Mesothelial cell of epicardium (in vitro differentiated cells): ENCODE measurements at regions not wholly inside any gene's neighbourhood (a gene's known extent, or its start where the extent isn't known, plus 50 kb on each side); places are given as distances from the start of the nearest gene placed in this dataset.

ENCODE experiments used
- DNase-seq, 2 experiments: peaks; one replicate each; pipeline ENCODE4 v3.0.0; 2021; ENCODE audit warnings: low spot score in 2 of 2; ENCODE audit not compliant: unreplicated experiment in 2 of 2
- H3K27ac Mint-ChIP-seq: 2 replicates; pipeline ENCODE4 v1.8.0; 2021; ENCODE audit warnings: mixed read lengths
- H3K27me3 Mint-ChIP-seq: 2 replicates; pipeline ENCODE4 v1.8.0; 2021; ENCODE audit warnings: low read depth, mixed read lengths
- H3K36me3 Mint-ChIP-seq: 2 replicates; pipeline ENCODE4 v1.8.0; 2021; ENCODE audit warnings: mixed read lengths
- H3K4me1 Mint-ChIP-seq: 2 replicates; pipeline ENCODE4 v1.8.0; 2021; ENCODE audit warnings: mixed read lengths
- H3K4me3 Mint-ChIP-seq: 2 replicates; pipeline ENCODE4 v1.8.0; 2021; ENCODE audit warnings: mild to moderate bottlenecking, moderate library complexity, mixed read lengths
- H3K9me3 Mint-ChIP-seq: 2 replicates; pipeline ENCODE4 v1.8.0; 2021; ENCODE audit warnings: mixed read lengths
- TF ChIP-seq, protein P1 (sequence below): fragments of 200-600 bp; sonication (generic); IDR thresholded peaks from one replicate; pipeline ENCODE4 v1.5.0; 2021; ENCODE audit warnings: antibody characterized with exemption; ENCODE audit not compliant: unreplicated experiment

DNA sequence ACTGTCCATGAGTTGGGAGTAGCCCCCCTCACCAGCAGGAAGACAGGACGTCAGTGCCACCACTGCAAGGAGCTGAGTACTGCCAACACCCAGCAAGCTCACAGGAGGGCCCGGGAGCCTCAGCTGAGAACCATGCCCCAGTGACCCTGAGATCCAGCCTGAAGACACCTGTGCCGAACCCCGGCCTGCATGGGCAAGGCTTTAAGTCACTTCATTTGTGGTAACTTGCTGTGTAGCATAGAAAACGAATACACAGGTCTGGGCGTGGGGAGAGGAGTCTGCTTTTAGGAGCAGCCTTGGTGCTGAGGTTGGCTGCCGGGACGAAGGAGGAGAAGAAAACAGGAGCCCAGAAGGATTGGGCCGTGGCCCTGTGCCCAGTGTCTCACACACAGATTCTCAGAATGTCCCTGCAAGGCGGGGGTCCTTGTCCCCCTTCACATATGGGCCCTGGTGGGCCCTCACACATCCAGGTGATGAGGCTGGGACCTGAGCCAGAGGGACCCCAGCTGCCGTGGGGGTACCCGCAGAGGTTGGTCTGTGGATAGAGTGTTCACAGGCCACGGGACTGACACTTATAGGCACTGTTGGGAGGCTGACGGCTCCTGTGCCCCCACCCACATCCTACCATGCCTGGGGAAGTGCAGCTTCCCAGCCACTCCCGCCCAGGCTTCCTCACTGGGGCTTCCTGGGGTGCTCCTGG is 85.3 kb downstream of the PLXNA1 start:
- no peak overlapping the region for H3K27ac Mint-ChIP-seq

DNA sequence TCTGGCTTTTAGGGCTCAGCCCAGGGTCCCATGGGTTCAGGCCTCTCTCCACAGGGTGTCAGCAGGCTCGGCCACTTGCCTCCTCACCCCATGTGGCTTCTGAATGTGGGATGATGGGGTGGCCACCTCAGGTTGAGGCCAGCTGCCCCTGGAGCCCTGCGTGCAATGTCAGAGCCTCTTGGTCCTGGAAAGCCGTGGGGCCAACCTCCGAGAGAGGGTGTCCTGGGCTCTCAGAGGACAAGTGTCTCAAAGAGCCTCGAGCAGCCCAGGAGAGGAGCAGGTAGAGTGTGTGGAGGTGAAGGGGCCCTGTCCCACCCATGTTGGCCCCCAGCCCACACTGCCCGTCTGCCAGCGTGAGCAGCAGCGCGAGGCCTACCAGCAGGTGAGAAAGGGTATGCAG is 86.0 kb downstream of the PLXNA1 start:
- Mint-ChIP-seq H3K27ac (no peak overlapping the region), H3K4me1 (peaks cover 13% of the 10 kb centered on the region), H3K36me3 (no peaks in the 10 kb centered on the region), H3K9me3 (no peaks in the 10 kb centered on the region), H3K27me3 (peaks cover 25% of the 10 kb centered on the region), H3K4me3 (no peak overlapping the region)
- TF ChIP-seq, protein P1, sequence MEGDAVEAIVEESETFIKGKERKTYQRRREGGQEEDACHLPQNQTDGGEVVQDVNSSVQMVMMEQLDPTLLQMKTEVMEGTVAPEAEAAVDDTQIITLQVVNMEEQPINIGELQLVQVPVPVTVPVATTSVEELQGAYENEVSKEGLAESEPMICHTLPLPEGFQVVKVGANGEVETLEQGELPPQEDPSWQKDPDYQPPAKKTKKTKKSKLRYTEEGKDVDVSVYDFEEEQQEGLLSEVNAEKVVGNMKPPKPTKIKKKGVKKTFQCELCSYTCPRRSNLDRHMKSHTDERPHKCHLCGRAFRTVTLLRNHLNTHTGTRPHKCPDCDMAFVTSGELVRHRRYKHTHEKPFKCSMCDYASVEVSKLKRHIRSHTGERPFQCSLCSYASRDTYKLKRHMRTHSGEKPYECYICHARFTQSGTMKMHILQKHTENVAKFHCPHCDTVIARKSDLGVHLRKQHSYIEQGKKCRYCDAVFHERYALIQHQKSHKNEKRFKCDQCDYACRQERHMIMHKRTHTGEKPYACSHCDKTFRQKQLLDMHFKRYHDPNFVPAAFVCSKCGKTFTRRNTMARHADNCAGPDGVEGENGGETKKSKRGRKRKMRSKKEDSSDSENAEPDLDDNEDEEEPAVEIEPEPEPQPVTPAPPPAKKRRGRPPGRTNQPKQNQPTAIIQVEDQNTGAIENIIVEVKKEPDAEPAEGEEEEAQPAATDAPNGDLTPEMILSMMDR = no peak
- DNase-seq = no peak

More for the DNA sequence above, 85.3 kb downstream of the PLXNA1 start:
- no peak for DNase-seq
- no peak overlapping the region for H3K4me3 Mint-ChIP-seq
- TF ChIP-seq, protein P1 = no peak
- no peaks in the 10 kb centered on the region for H3K36me3 Mint-ChIP-seq
- H3K4me1 Mint-ChIP-seq = peaks cover 7% of the 10 kb centered on the region
- H3K27me3 Mint-ChIP-seq = peaks cover 25% of the 10 kb centered on the region
- H3K9me3 Mint-ChIP-seq = no peaks in the 10 kb centered on the region

DNA sequence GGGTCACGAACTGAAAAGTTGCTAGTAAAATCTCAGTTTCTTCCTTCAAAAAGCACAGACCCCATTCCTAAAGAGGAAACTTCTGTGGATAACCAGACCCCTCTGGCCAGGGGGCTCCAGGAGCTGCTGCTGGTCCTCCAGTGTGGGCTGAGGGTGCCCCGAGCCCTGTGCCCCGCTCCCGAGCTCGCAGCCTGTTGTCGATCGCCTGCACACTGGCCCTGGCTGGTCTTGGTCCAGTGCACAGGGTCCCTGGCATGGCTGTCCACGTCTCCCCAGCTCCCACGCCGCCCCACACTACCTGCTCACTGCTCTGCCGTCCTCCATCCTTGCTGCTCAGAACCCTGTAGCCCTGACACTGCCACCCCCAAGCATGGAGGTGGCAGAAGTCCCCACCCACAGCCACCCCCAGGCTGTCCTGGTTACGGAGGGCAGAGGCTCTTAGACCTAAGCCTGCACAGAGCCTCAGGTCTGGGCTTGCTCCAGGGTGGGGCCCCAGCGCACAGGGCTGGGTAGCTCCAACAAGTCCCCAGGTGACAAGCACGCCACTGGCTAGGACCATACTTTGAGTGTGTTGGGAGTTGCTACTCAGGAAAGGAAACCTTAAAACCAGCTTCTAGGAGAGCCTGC is 87.0 kb downstream of the PLXNA1 start:
- H3K27me3 Mint-ChIP-seq = peaks cover 25% of the 10 kb centered on the region
- H3K4me1 Mint-ChIP-seq = peaks cover 23% of the 10 kb centered on the region
- no peaks in the 10 kb centered on the region for H3K36me3 Mint-ChIP-seq
- no peak for DNase-seq
- no peak overlapping the region for H3K27ac Mint-ChIP-seq
- no peaks in the 10 kb centered on the region for H3K9me3 Mint-ChIP-seq
- TF ChIP-seq, protein P1 = no peak
- no peak overlapping the region for H3K4me3 Mint-ChIP-seq

DNA sequence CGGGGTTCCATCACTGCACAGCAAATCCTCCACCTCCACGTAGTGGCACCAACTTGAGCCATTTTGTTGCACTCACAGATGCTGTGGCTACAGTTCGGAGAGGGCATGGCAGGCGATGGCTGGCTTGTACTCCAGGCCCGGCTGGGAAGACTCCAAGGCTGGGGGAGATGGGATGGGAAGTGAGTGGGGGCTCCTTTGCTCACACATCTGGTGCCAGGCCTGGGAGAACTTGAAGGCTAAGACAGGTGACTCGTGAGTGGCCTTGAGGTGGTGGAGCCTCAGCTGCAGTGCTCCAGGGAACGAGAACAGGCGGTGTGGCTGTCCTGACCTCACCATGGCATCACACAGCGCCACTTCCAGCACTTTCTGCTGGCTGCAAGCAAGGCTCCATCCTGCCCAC is 87.9 kb downstream of the PLXNA1 start:
- Mint-ChIP-seq H3K27ac (no peak overlapping the region), H3K4me1 (peaks cover 28% of the 10 kb centered on the region), H3K4me3 (no peak overlapping the region), H3K27me3 (peaks cover 23% of the 10 kb centered on the region), H3K9me3 (no peaks in the 10 kb centered on the region), H3K36me3 (no peaks in the 10 kb centered on the region)
- DNase-seq = no peak
- TF ChIP-seq, protein P1 = no peak

DNA sequence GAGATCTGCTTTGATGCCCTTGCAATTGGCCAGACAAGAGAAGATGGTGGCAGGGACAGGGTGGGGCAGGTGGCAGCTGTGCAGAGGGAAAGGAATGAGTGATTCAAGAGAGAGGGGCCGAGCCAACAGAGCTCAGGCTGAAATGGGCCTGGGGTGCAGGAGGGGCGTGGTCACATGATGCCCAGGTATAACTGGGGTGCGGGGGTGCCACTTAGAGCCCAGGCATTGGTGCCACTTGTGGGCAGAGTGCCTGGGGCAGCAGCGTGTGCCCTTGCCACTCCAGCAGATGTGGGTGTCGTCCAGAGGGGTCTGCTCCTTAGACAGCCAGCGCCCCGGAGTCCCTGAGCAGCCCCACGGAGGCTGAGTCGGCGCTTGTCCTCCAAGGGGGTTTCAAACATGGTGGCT is 88.7 kb downstream of the PLXNA1 start:
- Mint-ChIP-seq H3K9me3 (no peaks in the 10 kb centered on the region), H3K4me1 (peaks cover 28% of the 10 kb centered on the region), H3K27ac (no peak overlapping the region), H3K4me3 (no peak overlapping the region), H3K36me3 (no peaks in the 10 kb centered on the region), H3K27me3 (peaks cover 23% of the 10 kb centered on the region)
- no peak for DNase-seq
- TF ChIP-seq, protein P1 = no peak
